MM.1S (cell line): ENCODE measurements at regions not wholly inside any gene's neighbourhood (a gene's known extent, or its start where the extent isn't known, plus 50 kb on each side); places are given as distances from the start of the nearest gene placed in this dataset.

ENCODE experiments used
- DNase-seq: peaks from one replicate; pipeline ENCODE4 v3.0.0-alpha.2; 2015
- H2AFZ ChIP-seq: fragments of 300-600 bp; sonication (generic); 2 replicates; pipeline ENCODE4 v1.6.0; 2016; ENCODE audit warnings: antibody characterized with exemption, low read length
- H3F3A ChIP-seq: fragments of 300-600 bp; sonication (generic); 2 replicates; pipeline ENCODE4 v1.6.1; 2016; ENCODE audit warnings: mild to moderate bottlenecking, antibody characterized with exemption, low read length, moderate library complexity, mixed read lengths; ENCODE audit not compliant: insufficient read depth
- H3K27ac ChIP-seq: fragments of 300-600 bp; sonication (generic); 2 replicates; pipeline ENCODE4 v1.5.1; 2016; ENCODE audit warnings: mild to moderate bottlenecking, low read length
- H3K27me3 ChIP-seq: fragments of 300-600 bp; sonication (generic); replicated peaks from 2 replicates; pipeline ENCODE4 v1.6.0; 2016; ENCODE audit warnings: low read length; ENCODE audit not compliant: insufficient read depth
- H3K36me3 ChIP-seq: fragments of 300-600 bp; sonication (generic); replicated peaks from 2 replicates; pipeline ENCODE4 v1.6.1; 2016; ENCODE audit warnings: mild to moderate bottlenecking, low read length, mixed read lengths; ENCODE audit not compliant: insufficient read depth
- H3K4me1 ChIP-seq: fragments of 300-600 bp; sonication (generic); 2 replicates; pipeline ENCODE4 v1.6.1; 2016; ENCODE audit warnings: low read length, mixed read lengths
- H3K4me2 ChIP-seq: fragments of 300-600 bp; sonication (generic); 2 replicates; pipeline ENCODE4 v1.6.0; 2016; ENCODE audit warnings: low read depth, low read length
- H3K4me3 ChIP-seq: fragments of 300-600 bp; sonication (generic); 2 replicates; pipeline ENCODE4 v1.5.1; 2016; ENCODE audit warnings: low read length, mixed read lengths
- H3K79me2 ChIP-seq: fragments of 300-600 bp; sonication (generic); 2 replicates; pipeline ENCODE4 v1.6.1; 2016; ENCODE audit warnings: mixed run types, low read length, mixed read lengths
- H3K9ac ChIP-seq: fragments of 300-600 bp; sonication (generic); 2 replicates; pipeline ENCODE4 v1.6.1; 2016; ENCODE audit warnings: low read length, mixed read lengths
- H3K9me2 ChIP-seq: fragments of 300-600 bp; sonication (generic); replicated peaks from 2 replicates; pipeline ENCODE4 v1.6.1; 2016; ENCODE audit warnings: mild to moderate bottlenecking, low read length, mixed read lengths; ENCODE audit not compliant: insufficient read depth
- H3K9me3 ChIP-seq: fragments of 300-600 bp; sonication (generic); replicated peaks from 2 replicates; pipeline ENCODE4 v1.6.1; 2016; ENCODE audit warnings: mild to moderate bottlenecking, low read length, mixed read lengths; ENCODE audit not compliant: insufficient read depth
- H4K20me1 ChIP-seq: fragments of 300-600 bp; sonication (generic); 2 replicates; pipeline ENCODE4 v1.6.1; 2016; ENCODE audit warnings: mild to moderate bottlenecking, low read length, moderate library complexity, mixed read lengths; ENCODE audit not compliant: insufficient read depth
- EZH2 ChIP-seq: fragments of 300-600 bp; sonication (generic); optimal IDR thresholded peaks from 2 replicates; pipeline ENCODE3; 2017; ENCODE audit warnings: low read depth, mild to moderate bottlenecking, antibody characterized with exemption, low read length, mixed read lengths
- EZH2phosphoT487 ChIP-seq: fragments of 300-600 bp; sonication (generic); IDR thresholded peaks from 2 replicates; pipeline ENCODE4 v1.6.1; 2018; ENCODE audit warnings: antibody characterized with exemption, low read length
- TF ChIP-seq, protein P1 (sequence below): fragments of 300-600 bp; sonication (generic); IDR thresholded peaks from 2 replicates; pipeline ENCODE4 v1.5.1; 2016; ENCODE audit warnings: antibody characterized with exemption, low read length, mixed read lengths

DNA sequence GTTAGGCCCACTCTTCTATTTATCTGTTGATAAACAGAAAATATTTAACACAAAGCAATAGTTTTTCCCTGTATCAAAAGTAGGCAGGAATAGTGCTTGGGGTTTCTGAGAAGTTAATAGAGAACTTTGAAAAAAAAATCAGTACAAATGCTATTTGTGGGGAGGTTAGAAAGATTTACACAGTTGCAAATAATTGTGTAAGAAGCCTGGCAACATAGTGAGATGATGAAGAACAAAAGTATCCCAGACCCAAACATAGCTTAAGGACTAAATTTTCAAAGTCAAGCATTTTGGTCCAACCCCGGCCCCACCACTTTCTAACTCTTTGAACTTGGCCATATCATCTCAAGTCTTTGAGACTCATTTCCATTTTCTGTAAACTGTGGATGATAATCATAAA lies 687.5 kb upstream of the TMEM132C start:
- no peaks in the 10 kb centered on the region for H3K36me3 ChIP-seq
- no peak for TF ChIP-seq EZH2
- TF ChIP-seq, protein P1, sequence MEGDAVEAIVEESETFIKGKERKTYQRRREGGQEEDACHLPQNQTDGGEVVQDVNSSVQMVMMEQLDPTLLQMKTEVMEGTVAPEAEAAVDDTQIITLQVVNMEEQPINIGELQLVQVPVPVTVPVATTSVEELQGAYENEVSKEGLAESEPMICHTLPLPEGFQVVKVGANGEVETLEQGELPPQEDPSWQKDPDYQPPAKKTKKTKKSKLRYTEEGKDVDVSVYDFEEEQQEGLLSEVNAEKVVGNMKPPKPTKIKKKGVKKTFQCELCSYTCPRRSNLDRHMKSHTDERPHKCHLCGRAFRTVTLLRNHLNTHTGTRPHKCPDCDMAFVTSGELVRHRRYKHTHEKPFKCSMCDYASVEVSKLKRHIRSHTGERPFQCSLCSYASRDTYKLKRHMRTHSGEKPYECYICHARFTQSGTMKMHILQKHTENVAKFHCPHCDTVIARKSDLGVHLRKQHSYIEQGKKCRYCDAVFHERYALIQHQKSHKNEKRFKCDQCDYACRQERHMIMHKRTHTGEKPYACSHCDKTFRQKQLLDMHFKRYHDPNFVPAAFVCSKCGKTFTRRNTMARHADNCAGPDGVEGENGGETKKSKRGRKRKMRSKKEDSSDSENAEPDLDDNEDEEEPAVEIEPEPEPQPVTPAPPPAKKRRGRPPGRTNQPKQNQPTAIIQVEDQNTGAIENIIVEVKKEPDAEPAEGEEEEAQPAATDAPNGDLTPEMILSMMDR = no peak
- no peak for TF ChIP-seq EZH2phosphoT487
- no peaks in the 10 kb centered on the region for H3F3A ChIP-seq
- H3K9me2 ChIP-seq = no peaks in the 10 kb centered on the region
- H2AFZ ChIP-seq = no peak overlapping the region
- H3K9me3 ChIP-seq = no peaks in the 10 kb centered on the region
- no peaks in the 10 kb centered on the region for H3K4me1 ChIP-seq
- H3K4me3 ChIP-seq = no peak overlapping the region
- H3K27me3 ChIP-seq = no peaks in the 10 kb centered on the region
- no peak for DNase-seq
- no peaks in the 10 kb centered on the region for H3K79me2 ChIP-seq
- no peak overlapping the region for H3K27ac ChIP-seq
- H3K4me2 ChIP-seq = no peak overlapping the region
- H3K9ac ChIP-seq = no peak overlapping the region
- no peaks in the 10 kb centered on the region for H4K20me1 ChIP-seq

DNA sequence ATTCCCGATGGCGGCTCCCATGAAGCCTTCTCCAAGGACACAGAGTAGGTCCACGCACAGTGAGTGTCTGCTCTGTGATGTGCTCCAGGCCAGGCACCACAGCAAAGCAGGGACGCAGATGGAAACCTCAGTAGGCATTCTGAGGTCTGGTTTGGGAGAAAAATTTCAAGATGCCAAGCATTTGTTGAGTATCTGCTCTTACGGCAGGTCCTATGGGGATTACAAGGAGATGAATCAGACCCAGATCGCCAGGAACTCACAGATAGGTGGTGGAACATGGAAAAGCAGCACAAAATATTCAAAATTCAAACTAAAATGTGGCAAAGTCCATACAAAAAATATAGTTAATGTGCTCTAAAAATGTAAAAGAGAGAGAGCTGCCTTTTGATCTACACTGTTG lies 684.9 kb upstream of the TMEM132C start:
- Histone ChIP-seq H3K27me3 (no peaks in the 10 kb centered on the region), H3K27ac (no peak overlapping the region), H3K36me3 (no peaks in the 10 kb centered on the region), H3K9me2 (no peaks in the 10 kb centered on the region), H4K20me1 (no peaks in the 10 kb centered on the region), H3F3A (no peaks in the 10 kb centered on the region), H3K9ac (no peak overlapping the region), H3K4me3 (no peak overlapping the region), H3K9me3 (no peaks in the 10 kb centered on the region), H3K4me2 (no peak overlapping the region), H2AFZ (no peak overlapping the region), H3K79me2 (no peaks in the 10 kb centered on the region), H3K4me1 (no peaks in the 10 kb centered on the region)
- no peak for DNase-seq
- no peak for TF ChIP-seq EZH2
- TF ChIP-seq EZH2phosphoT487 = no peak
- TF ChIP-seq, protein P1 = no peak

DNA sequence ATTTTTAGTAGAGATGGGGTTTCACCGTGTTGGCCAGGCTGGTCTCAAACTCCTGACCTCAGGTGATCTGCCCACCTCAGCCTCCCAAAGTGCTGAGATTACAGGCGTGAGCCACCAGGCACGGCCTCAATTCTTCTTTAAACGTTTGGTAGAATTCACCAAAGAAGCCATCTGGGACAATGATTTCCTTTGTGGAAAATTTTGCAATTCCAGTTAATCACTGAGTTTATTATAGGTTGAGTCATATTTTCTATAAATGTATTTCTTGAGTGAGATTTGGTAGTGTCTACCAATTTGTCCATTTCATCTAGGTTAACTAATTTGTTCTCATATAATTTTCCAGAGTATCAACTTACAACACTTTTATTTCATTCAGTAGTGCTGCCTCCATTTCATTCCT lies 683.9 kb upstream of the TMEM132C start:
- DNase-seq = no peak
- H4K20me1 ChIP-seq = no peaks in the 10 kb centered on the region
- no peaks in the 10 kb centered on the region for H3K9me2 ChIP-seq
- no peak overlapping the region for H3K9ac ChIP-seq
- H3K27ac ChIP-seq = no peak overlapping the region
- H3K4me2 ChIP-seq = no peak overlapping the region
- H3F3A ChIP-seq = no peaks in the 10 kb centered on the region
- TF ChIP-seq EZH2 (no peak), EZH2phosphoT487 (no peak)
- TF ChIP-seq, protein P1 = no peak
- no peaks in the 10 kb centered on the region for H3K79me2 ChIP-seq
- no peaks in the 10 kb centered on the region for H3K36me3 ChIP-seq
- no peak overlapping the region for H2AFZ ChIP-seq
- H3K27me3 ChIP-seq = no peaks in the 10 kb centered on the region
- no peaks in the 10 kb centered on the region for H3K4me1 ChIP-seq
- H3K9me3 ChIP-seq = no peaks in the 10 kb centered on the region
- no peak overlapping the region for H3K4me3 ChIP-seq
